ENCODE measurements at regions not wholly inside any gene's neighbourhood (a gene's known extent, or its start where the extent isn't known, plus 50 kb on each side); places are given as distances from the start of the nearest gene placed in this dataset.

DNA sequence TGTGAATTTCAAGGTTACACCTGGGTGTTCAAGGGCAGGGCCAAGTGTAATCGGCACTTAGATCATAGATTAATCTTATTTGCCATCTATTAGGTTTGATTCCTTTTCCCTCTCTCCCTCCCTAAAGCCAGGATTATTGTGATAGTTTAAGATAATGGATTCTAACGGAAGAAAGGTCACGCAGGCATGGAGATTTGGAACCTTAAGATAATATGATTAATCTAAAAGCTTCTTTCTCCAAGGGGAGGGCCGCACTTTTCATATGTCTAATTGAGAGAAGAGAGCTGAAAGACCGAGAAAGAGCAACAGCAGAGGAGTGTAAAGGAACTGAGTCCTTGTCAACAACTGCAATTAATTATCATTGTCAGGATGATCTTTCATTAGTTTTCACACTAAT, 858.8 kb upstream of the NR2F2 start:
- TF ChIP-seq POLR2AphosphoS5 (IDR thresholded peaks at IDR 0.05; ENCODE audit: low read depth, low read length) (no peak), POLR2A (IDR thresholded peaks at IDR 0.05; ENCODE audit: low read depth, low read length) (no peak), TAF1 (IDR thresholded peaks at IDR 0.05; ENCODE audit: low read depth, low read length) (no peak), SPI1 (IDR thresholded peaks at IDR 0.05; ENCODE audit: low read depth, low read length) (no peak)

Measured in GM12891 (cell line).